Activated CD4-positive, alpha-beta T cell treated with anti-CD3 and anti-CD28 coated beads, Interleukin-2, Interleukin-6, amounts not matched to agents 100 ng/mL and 50 ng/mL, durations not matched to agents 16 hours and 8 hours (primary cell): ENCODE measurements at regions not wholly inside any gene's neighbourhood (a gene's known extent, or its start where the extent isn't known, plus 50 kb on each side); places are given as distances from the start of the nearest gene placed in this dataset.

ENCODE experiments used
- DNase-seq: peaks from one replicate; pipeline ENCODE4 v3.0.0-alpha.2; 2020

- no peak for DNase-seq
Measured at GRCh38 chr20:7818477-7818876, 121.8 kb downstream of the HAO1 start.

GRCh38 chr20:7820897-7821296 lies 119.4 kb downstream of the HAO1 start:
- no peak for DNase-seq

- no peak for DNase-seq
Measured at GRCh38 chr20:7822772-7823171, 117.5 kb downstream of the HAO1 start.

GRCh38 chr20:7828437-7828836 lies 111.8 kb downstream of the HAO1 start:
- DNase-seq = no peak

GRCh38 chr20:7829031-7829430 lies 111.2 kb downstream of the HAO1 start:
- no peak for DNase-seq

GRCh38 chr20:7829776-7830175 lies 110.5 kb downstream of the HAO1 start:
- DNase-seq = no peak
